ENCODE measurements at regions not wholly inside any gene's neighbourhood (a gene's known extent, or its start where the extent isn't known, plus 50 kb on each side); places are given as distances from the start of the nearest gene placed in this dataset.

GRCh38 chr1:60808676-60809075 lies 273.7 kb upstream of the NFIA start:
- TF ChIP-seq POLR2AphosphoS5 (IDR thresholded peaks at IDR 0.05) (no peak), CTCF (IDR thresholded peaks at IDR 0.05) (no peak)

All from suprapubic skin (tissue), 3 donors.